Neural cell (in vitro differentiated cells): ENCODE measurements at regions not wholly inside any gene's neighbourhood (a gene's known extent, or its start where the extent isn't known, plus 50 kb on each side); places are given as distances from the start of the nearest gene placed in this dataset.

Experiments
- H2AFZ ChIP-seq: fragments of 200-600, 300-800 bp; sonication (generic), shearing (Covaris generic); 2 replicates; pipeline ENCODE4 v1.6.0; 2014; ENCODE audit warnings: low read depth, mild to moderate bottlenecking, antibody characterized with exemption, low read length, moderate library complexity
- H3F3A ChIP-seq: fragments of 200-600 bp; shearing (Covaris generic); 2 replicates; pipeline ENCODE4 v1.6.1; 2016; ENCODE audit warnings: mild to moderate bottlenecking, moderate library complexity, mixed read lengths, antibody characterized with exemption, low read length; ENCODE audit not compliant: insufficient read depth, poor library complexity, severe bottlenecking
- H3K27ac ChIP-seq: fragments of 200-600, 300-800 bp; sonication (generic), shearing (Covaris generic); 2 replicates; pipeline ENCODE4 v1.5.1; 2014; ENCODE audit warnings: mild to moderate bottlenecking, low read length, moderate library complexity
- H3K27me3 ChIP-seq: fragments of 300-800, 200-600 bp; sonication (generic), shearing (Covaris generic); 2 replicates; pipeline ENCODE4 v1.6.0; 2014; ENCODE audit warnings: mild to moderate bottlenecking, low read depth, low read length, moderate library complexity; ENCODE audit not compliant: insufficient read depth
- H3K36me3 ChIP-seq: fragments of 300-800, 200-600 bp; sonication (generic), shearing (Covaris generic); 2 replicates; pipeline ENCODE4 v1.5.1; 2014; ENCODE audit warnings: mild to moderate bottlenecking, antibody characterized with exemption, low read length, moderate library complexity; ENCODE audit not compliant: insufficient read depth
- H3K4me2 ChIP-seq: fragments of 300-800, 200-600 bp; sonication (generic), shearing (Covaris generic); 2 replicates; pipeline ENCODE4 v1.6.0; 2014; ENCODE audit warnings: mild to moderate bottlenecking, low read length
- H3K4me3 ChIP-seq: fragments of 300-800, 200-600 bp; sonication (generic), shearing (Covaris generic); 2 replicates; pipeline ENCODE4 v1.5.1; 2014; ENCODE audit warnings: mild to moderate bottlenecking, low read length, moderate library complexity
- H3K79me2 ChIP-seq: fragments of 200-600 bp; shearing (Covaris generic); replicated peaks from 2 replicates; pipeline ENCODE4 v1.6.0; 2014; ENCODE audit warnings: mild to moderate bottlenecking, low read length, moderate library complexity; ENCODE audit not compliant: insufficient read depth
- H3K9ac ChIP-seq: fragments of 300-800, 200-600 bp; sonication (generic), shearing (Covaris generic); 2 replicates; pipeline ENCODE4 v1.6.1; 2016; ENCODE audit warnings: mild to moderate bottlenecking, low read length, mixed read lengths
- H3K9me2 ChIP-seq: fragments of 200-600 bp; shearing (Covaris generic); 2 replicates; pipeline ENCODE4 v1.6.1; 2016; ENCODE audit warnings: mild to moderate bottlenecking, low read length, mixed read lengths; ENCODE audit not compliant: insufficient read depth
- H3K9me3 ChIP-seq: fragments of 200-600, 300-800 bp; sonication (generic), shearing (Covaris generic); 2 replicates; pipeline ENCODE4 v1.6.1; 2016; ENCODE audit warnings: mild to moderate bottlenecking, mixed run types, low read length, moderate library complexity, mixed read lengths
- H4K20me1 ChIP-seq: fragments of 200-600 bp; shearing (Covaris generic); 2 replicates; pipeline ENCODE4 v1.6.1; 2016; ENCODE audit warnings: mild to moderate bottlenecking, mixed run types; ENCODE audit not compliant: insufficient read depth
- EP300 ChIP-seq: fragments of 450-650 bp; conservative IDR thresholded peaks from 2 replicates; pipeline ENCODE4 v1.6.1; 2014; ENCODE audit warnings: antibody characterized with exemption, mild to moderate bottlenecking, moderate library complexity; ENCODE audit not compliant: poor library complexity, severe bottlenecking
- EZH2 ChIP-seq: fragments of 200-600, 300-800 bp; shearing (Covaris generic), sonication (generic); IDR thresholded peaks from 2 replicates; pipeline ENCODE4 v1.6.1; 2014; ENCODE audit warnings: antibody characterized with exemption, low read length, borderline replicate concordance, mild to moderate bottlenecking; ENCODE audit not compliant: insufficient read depth, poor library complexity, severe bottlenecking
- MXI1 ChIP-seq: fragments of 450-650 bp; conservative IDR thresholded peaks from 2 replicates; pipeline ENCODE4 v1.6.1; 2014; ENCODE audit warnings: antibody characterized with exemption, mild to moderate bottlenecking; ENCODE audit not compliant: poor library complexity, severe bottlenecking
- POLR2AphosphoS5 ChIP-seq: IDR thresholded peaks from 2 replicates; pipeline ENCODE4 v1.6.1; 2012
- RAD21 ChIP-seq: fragments of 450-650 bp; conservative IDR thresholded peaks from 2 replicates; pipeline ENCODE4 v1.6.1; 2014; ENCODE audit warnings: antibody characterized with exemption, mild to moderate bottlenecking, moderate library complexity
- SMC3 ChIP-seq: fragments of 450-650 bp; conservative IDR thresholded peaks from 2 replicates; pipeline ENCODE4 v1.6.1; 2014; ENCODE audit warnings: antibody characterized with exemption, mild to moderate bottlenecking, moderate library complexity; ENCODE audit not compliant: poor library complexity
- TAF1 ChIP-seq: IDR thresholded peaks from 2 replicates; pipeline ENCODE4 v1.6.1; 2012; ENCODE audit warnings: low read depth
- TF ChIP-seq, protein P1 (sequence below): IDR thresholded peaks from 2 replicates; pipeline ENCODE4 v1.6.1; 2012; ENCODE audit warnings: borderline replicate concordance
- TF ChIP-seq, protein P2 (sequence below): fragments of 450-650 bp; IDR thresholded peaks from 2 replicates; pipeline ENCODE4 v1.5.1; 2014; ENCODE audit warnings: antibody characterized with exemption, mild to moderate bottlenecking, moderate library complexity; ENCODE audit not compliant: poor library complexity, severe bottlenecking

DNA sequence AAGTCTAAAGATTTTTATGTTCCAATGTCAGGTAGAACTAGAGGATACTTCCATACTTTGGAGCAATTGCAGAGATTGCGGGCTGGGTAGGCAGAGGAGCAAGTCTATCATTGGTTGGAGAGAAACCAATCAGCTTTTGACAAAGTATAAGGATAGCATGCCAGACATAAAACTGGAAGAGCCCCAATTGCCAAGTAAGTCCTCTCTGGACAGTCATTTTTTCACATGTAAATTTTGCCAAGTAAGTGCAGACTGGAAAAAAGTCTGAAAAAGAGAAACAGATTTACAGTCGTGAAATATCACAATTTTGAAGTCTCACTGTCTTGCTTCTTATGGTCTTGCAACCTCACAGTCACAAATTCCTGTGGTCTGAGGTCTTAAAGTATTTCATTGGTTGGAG, 131.4 kb upstream of the C21orf91 start:
- Histone ChIP-seq H3K27ac (no peak overlapping the region), H3K9ac (no peak overlapping the region), H3K79me2 (no peaks in the 10 kb centered on the region), H3K9me2 (no peaks in the 10 kb centered on the region), H3K4me2 (no peak overlapping the region), H3F3A (no peaks in the 10 kb centered on the region), H2AFZ (no peak overlapping the region), H4K20me1 (no peaks in the 10 kb centered on the region), H3K27me3 (no peaks in the 10 kb centered on the region), H3K36me3 (no peaks in the 10 kb centered on the region), H3K4me3 (no peak overlapping the region), H3K9me3 (no peaks in the 10 kb centered on the region)
- TF ChIP-seq SMC3 (no peak), EP300 (no peak), EZH2 (no peak), POLR2AphosphoS5 (no peak), TAF1 (no peak), RAD21 (no peak), MXI1 (no peak)
- TF ChIP-seq, protein P1, sequence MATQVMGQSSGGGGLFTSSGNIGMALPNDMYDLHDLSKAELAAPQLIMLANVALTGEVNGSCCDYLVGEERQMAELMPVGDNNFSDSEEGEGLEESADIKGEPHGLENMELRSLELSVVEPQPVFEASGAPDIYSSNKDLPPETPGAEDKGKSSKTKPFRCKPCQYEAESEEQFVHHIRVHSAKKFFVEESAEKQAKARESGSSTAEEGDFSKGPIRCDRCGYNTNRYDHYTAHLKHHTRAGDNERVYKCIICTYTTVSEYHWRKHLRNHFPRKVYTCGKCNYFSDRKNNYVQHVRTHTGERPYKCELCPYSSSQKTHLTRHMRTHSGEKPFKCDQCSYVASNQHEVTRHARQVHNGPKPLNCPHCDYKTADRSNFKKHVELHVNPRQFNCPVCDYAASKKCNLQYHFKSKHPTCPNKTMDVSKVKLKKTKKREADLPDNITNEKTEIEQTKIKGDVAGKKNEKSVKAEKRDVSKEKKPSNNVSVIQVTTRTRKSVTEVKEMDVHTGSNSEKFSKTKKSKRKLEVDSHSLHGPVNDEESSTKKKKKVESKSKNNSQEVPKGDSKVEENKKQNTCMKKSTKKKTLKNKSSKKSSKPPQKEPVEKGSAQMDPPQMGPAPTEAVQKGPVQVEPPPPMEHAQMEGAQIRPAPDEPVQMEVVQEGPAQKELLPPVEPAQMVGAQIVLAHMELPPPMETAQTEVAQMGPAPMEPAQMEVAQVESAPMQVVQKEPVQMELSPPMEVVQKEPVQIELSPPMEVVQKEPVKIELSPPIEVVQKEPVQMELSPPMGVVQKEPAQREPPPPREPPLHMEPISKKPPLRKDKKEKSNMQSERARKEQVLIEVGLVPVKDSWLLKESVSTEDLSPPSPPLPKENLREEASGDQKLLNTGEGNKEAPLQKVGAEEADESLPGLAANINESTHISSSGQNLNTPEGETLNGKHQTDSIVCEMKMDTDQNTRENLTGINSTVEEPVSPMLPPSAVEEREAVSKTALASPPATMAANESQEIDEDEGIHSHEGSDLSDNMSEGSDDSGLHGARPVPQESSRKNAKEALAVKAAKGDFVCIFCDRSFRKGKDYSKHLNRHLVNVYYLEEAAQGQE = no peak
- TF ChIP-seq, protein P2, sequence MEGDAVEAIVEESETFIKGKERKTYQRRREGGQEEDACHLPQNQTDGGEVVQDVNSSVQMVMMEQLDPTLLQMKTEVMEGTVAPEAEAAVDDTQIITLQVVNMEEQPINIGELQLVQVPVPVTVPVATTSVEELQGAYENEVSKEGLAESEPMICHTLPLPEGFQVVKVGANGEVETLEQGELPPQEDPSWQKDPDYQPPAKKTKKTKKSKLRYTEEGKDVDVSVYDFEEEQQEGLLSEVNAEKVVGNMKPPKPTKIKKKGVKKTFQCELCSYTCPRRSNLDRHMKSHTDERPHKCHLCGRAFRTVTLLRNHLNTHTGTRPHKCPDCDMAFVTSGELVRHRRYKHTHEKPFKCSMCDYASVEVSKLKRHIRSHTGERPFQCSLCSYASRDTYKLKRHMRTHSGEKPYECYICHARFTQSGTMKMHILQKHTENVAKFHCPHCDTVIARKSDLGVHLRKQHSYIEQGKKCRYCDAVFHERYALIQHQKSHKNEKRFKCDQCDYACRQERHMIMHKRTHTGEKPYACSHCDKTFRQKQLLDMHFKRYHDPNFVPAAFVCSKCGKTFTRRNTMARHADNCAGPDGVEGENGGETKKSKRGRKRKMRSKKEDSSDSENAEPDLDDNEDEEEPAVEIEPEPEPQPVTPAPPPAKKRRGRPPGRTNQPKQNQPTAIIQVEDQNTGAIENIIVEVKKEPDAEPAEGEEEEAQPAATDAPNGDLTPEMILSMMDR = no peak

DNA sequence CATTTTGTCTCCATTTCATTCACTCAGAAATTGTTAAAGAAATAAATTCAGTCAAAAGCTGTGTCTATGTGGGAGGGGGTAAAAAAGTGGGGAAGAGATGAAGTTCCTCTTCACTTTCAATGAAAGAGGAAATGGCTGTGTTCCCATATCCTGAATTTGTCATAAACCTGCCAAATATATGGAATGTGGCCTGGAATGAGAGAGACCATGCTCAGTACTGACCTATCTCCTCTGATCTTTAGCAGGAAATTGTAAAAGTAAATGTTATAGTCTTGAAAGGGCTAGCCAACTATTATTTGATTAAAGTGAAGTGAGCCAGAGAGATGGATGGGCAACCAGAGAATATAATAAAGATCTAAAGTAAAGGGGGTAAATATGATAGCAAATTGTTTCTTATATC, 130.3 kb upstream of the C21orf91 start:
- no peaks in the 10 kb centered on the region for H3K9me2 ChIP-seq
- H3K4me2 ChIP-seq = no peak overlapping the region
- no peak overlapping the region for H2AFZ ChIP-seq
- no peak for TF ChIP-seq EP300
- TF ChIP-seq EZH2 = no peak
- TF ChIP-seq, protein P2 = no peak
- TF ChIP-seq RAD21 = no peak
- no peak for TF ChIP-seq MXI1
- TF ChIP-seq POLR2AphosphoS5 = no peak
- TF ChIP-seq, protein P1 = no peak
- no peak for TF ChIP-seq SMC3
- TF ChIP-seq TAF1 = no peak
- H3K9me3 ChIP-seq = no peaks in the 10 kb centered on the region
- H3K4me3 ChIP-seq = no peak overlapping the region
- H3K79me2 ChIP-seq = no peaks in the 10 kb centered on the region
- no peaks in the 10 kb centered on the region for H4K20me1 ChIP-seq
- no peak overlapping the region for H3K9ac ChIP-seq
- H3K36me3 ChIP-seq = no peaks in the 10 kb centered on the region
- H3K27ac ChIP-seq = no peak overlapping the region
- no peaks in the 10 kb centered on the region for H3F3A ChIP-seq
- H3K27me3 ChIP-seq = no peaks in the 10 kb centered on the region
